ENCODE measurements at regions not wholly inside any gene's neighbourhood (a gene's known extent, or its start where the extent isn't known, plus 50 kb on each side); places are given as distances from the start of the nearest gene placed in this dataset.

DNA sequence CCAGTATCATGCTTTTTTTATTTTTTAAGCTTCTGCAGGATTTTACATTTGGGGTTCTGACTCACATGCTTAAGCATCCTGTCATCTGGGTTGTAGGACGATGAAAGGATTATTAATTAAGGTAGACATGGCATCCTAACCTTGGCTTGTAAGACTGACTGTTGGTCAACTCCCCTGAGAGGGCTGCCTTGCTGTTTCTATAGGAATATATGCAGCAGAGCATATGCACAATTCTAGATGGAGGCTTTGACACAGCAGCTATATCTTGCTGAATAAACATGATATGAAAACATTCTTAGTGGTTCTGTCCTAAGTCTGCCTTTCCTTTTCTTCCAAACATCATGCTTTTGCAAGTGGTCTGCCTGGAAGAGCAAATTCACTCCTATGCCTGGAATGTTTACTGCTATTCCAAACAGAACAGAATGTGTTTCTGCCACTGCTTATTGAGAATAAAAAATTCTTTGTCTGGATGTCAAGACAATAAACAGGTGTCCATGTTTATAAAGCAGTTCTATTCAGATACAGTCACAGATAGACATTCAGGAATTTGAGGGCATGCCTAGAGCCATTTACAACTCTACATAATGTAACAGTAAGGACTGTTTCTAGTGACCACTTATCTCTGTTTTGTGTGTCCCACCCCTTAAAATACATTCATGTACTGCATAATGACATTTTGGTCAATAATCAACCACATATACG lies 166.2 kb upstream of the PPP2R2B start:
- TF ChIP-seq TAF1 (IDR thresholded peaks at IDR 0.05; ENCODE audit: borderline replicate concordance, low read depth, low read length) (no peak), CHD2 (IDR thresholded peaks at IDR 0.05; ENCODE audit: low read length, partially characterized antibody) (no peak), CTCF (IDR thresholded peaks at IDR 0.05) (no peak), YY1 (IDR thresholded peaks at IDR 0.05; ENCODE audit: low read depth) (no peak), MXI1 (IDR thresholded peaks at IDR 0.05; ENCODE audit: low read depth, low read length) (no peak), SMC3 (IDR thresholded peaks at IDR 0.05; ENCODE audit: low read depth, low read length) (no peak), RCOR1 (IDR thresholded peaks at IDR 0.05; ENCODE audit: low read length) (no peak), JUND (IDR thresholded peaks at IDR 0.05) (no peak), EZH2phosphoT487 (IDR thresholded peaks at IDR 0.05; ENCODE audit: borderline replicate concordance, low read depth) (no peak), EP300 (IDR thresholded peaks at IDR 0.05; ENCODE audit: borderline replicate concordance in 1 of 2, low read depth in 1 of 2, low read length in 1 of 2) (no peak)
- TF ChIP-seq, protein P1, sequence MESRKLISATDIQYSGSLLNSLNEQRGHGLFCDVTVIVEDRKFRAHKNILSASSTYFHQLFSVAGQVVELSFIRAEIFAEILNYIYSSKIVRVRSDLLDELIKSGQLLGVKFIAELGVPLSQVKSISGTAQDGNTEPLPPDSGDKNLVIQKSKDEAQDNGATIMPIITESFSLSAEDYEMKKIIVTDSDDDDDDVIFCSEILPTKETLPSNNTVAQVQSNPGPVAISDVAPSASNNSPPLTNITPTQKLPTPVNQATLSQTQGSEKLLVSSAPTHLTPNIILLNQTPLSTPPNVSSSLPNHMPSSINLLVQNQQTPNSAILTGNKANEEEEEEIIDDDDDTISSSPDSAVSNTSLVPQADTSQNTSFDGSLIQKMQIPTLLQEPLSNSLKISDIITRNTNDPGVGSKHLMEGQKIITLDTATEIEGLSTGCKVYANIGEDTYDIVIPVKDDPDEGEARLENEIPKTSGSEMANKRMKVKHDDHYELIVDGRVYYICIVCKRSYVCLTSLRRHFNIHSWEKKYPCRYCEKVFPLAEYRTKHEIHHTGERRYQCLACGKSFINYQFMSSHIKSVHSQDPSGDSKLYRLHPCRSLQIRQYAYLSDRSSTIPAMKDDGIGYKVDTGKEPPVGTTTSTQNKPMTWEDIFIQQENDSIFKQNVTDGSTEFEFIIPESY (IDR thresholded peaks at IDR 0.05; ENCODE audit: borderline replicate concordance, low read depth) = no peak
- TF ChIP-seq, protein P2, sequence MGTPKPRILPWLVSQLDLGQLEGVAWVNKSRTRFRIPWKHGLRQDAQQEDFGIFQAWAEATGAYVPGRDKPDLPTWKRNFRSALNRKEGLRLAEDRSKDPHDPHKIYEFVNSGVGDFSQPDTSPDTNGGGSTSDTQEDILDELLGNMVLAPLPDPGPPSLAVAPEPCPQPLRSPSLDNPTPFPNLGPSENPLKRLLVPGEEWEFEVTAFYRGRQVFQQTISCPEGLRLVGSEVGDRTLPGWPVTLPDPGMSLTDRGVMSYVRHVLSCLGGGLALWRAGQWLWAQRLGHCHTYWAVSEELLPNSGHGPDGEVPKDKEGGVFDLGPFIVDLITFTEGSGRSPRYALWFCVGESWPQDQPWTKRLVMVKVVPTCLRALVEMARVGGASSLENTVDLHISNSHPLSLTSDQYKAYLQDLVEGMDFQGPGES (IDR thresholded peaks at IDR 0.05; ENCODE audit: low read depth, low read length) = no peak
